HG02943 (cell line): ENCODE measurements at regions not wholly inside any gene's neighbourhood (a gene's known extent, or its start where the extent isn't known, plus 50 kb on each side); places are given as distances from the start of the nearest gene placed in this dataset.
A peak's percentile ranks its signal among the peaks of the same experiment; 100 is the strongest.

Experiments used
- ATAC-seq: cut with Tn5 transposase; IDR thresholded peaks from one replicate; pipeline ENCODE4 v1.9.1; 2021; ENCODE audit warnings: mild to moderate bottlenecking, low read depth, moderate library complexity; ENCODE audit not compliant: unreplicated experiment

DNA sequence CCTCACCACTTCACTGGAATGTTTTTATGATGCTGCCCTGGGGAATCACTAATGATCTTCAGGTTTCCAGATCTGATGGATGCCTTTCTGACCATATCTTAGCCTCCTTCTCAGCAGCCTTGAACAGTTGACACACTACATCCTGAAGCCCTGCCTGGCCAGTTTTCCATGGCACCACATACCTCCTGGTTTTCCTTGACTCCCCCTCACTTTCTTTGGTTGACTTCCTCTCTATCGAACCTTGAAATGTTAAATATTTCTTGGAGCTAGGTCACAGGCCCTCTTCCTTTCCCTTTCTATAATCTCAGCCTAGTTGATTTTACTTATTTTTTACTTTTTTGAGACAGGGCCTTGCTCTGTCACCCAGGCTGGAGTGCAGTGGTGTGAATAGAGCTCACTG is 108.8 kb upstream of the CDK1 start:
- ATAC-seq, result no peak

DNA sequence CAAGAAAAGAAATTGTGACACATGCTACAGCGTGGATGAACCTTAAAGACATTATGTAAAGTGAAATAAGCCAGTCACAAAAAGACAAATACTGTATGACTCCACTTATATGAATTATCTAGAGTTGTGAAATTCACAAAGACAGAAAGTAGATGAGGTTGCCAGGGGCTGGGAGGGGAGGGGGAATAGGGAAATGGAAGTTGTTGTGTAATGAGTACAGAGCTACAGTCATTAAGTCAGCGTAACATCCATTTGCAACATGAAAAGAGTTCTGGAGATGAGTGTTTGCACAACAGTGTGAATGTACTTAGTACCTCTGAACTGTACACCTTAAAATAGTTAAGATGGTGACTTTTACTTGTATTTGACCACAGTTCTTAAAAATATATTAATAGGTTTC is 112.1 kb upstream of the CDK1 start:
- no peak for ATAC-seq

DNA sequence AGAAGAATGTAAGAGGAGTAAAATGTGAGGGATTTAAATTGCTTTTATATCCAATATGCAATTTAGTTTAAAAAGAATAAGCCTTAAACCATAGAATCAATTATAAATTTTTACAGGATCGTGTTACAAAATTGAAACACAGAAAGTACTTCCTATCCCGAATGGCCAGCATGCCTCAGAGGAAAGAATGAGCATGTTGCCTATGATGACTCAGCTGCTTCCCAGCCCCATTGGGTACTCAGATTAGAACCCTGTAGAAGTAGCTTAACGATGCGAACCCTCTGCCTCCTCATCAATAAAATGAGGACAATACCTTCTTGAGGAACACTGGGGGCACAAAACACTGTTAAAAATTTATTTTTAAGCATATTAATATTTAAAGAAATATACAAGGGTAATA is 113.4 kb upstream of the CDK1 start:
- no peak for ATAC-seq

DNA sequence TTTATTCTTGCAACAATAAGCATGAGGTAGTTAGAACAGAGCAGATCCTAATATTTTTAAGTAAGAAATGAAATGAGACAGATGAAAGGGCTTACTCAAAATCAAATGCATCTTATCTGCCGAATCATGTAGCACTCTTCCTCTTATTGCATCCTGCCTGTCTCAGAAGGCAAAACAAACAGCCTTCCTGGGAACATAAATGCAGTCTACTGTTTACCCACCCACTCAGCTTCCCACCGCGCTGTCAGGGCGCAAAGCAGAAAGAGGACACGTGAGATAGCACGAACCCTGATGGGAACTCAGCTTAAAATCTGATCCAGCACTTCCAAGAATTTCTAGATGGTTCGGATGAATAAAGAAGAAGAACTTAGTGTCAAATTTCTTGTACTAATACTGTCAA is 114.4 kb upstream of the CDK1 start:
- ATAC-seq, result no peak

DNA sequence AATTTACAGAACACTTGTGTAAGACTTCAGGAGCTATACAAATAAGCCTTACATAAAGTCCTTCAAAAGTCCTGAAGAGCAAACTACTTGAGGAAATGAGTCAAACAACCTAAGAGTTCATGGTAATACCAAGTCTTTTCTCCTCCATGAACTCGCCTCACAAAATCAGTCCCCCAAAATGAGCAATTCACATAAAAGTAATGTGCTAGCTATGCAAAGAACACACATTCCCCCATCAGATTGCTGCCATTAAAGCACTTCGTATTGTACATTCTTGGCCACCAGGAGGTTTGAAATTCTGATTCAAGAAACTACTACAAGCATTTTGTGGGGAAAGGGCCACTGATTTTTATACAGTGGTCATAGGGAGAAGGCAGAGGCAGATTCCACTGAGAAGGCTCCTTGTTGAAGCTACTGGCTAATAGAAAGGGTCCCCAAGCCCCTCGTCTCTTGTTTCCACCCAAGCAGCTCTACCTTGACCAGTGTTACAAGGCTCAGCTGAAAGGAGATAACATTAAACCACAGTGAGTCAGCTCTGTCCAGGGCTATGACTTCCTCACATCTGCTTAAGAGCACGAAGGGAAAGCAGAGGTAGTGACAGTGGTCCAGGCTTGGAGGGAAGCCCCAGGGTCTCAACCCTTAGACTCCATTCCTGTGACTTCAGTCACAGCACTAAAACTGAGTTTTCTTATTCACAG is 115.2 kb upstream of the CDK1 start:
- ATAC-seq, result no peak

DNA sequence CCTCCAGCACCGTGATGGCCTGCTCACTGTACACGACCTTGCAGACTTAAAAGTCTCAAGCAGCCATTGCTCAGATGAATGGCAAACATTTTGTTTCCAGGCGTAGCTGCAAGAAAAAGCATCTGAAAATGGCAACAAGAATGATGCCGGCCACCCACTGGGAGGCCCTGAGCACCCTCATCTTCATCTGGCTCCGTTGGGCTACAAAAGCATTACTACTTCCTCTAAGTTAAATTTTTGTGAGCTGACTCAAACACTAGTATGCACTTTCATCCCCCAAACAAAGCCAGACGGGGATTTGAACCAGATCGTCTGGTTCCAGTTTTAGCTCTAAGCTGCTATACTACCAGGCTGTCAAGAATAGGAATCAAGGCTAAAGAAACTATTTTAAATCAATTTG is 116.6 kb upstream of the CDK1 start:
- ATAC-seq, result no peak

DNA sequence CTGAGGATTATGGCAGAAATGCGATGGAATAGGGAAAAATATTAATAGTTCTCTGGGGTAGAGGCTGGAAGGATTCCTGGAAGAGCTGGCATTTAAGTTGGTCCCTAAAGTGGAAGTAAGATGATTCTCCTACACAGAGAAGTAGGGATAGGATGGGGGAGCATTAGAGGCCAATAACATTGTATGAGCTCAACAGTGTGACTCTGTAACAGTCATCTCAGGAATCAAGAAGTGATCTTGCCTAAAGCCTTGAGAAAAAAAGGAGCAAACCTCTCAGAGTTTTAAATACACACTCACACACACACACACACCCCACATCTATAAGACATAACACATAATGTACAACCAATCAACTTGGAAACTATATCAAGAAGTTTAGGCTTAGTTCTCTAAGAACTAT is 117.7 kb upstream of the CDK1 start:
- no peak for ATAC-seq

DNA sequence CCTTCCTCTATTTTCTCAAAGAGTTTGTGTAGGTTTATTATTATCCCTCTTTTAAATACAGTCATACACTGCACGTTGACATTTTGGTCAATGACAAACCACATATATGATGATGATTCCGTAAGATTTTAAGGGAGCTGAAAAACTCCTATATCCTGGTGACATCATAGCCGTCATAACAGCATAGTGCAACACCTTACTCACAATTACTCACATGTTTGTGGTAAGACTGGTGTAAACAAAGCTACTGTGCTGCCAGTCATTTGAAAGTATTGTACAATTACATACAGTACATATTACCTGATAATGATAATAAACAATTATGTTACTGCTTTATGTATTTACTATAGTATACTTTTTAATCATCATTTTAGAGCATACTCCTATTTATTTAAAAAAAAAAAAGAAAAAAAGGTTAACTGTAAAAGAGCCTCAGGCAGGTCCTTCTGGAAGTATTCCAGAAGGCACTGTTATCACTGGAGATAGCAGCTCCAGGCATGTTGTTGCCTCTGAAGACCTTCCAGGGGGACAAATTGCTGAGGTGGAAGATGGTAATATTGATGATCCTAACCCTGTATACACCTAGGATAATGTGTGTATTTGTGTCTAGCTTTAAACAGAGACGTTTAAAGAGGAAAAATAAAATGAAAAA is 123.3 kb upstream of the CDK1 start:
- ATAC-seq, result no peak

- peak; percentile 95 for ATAC-seq
Measured at GRCh38 chr10:60652628-60653027, 125.7 kb upstream of the CDK1 start.

GRCh38 chr10:60650378-60650800 is 127.9 kb upstream of the CDK1 start:
- no peak for ATAC-seq

DNA sequence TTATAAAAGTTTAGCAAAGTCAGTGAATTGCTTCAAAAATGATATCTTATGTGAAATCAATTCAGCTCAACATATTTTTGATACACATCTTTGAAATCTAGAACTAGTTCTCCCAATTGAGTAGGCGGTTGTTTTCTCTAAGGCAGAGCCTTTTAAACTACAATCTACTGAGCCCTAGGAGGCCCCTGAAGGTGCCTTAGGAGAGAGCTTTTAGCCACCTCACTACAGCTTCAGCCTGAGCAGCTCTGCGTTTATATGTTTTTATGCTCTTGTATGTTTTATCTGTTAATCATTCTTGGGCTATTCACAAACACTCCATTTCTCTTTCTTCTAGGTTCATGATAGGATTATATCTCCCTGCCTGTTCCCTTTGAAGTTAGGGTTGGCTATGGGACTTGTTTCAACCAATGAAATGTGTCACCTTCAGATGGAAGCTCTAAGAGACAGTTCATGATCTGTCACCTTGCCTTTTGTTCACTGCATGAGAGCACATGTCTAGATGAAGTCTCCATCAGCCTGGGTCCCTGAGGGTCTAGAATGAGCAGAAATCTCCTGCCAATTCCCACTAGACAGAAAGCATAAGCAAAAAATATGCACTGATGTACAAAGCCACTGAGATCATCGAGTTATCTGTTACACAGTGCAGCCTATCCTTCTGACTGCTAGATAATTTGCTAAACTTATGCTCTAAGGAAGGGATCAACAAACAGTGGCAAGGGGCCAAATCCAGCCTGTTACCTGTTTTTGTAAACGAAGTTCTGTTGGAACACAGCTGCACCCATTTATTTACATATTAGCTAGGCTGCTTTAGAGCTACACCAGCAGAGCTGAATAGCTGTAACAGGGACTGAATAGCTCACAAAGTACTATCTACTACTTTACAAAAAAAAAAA is 128.5 kb upstream of the CDK1 start:
- no peak for ATAC-seq

GRCh38 chr10:60648761-60649160 is 129.5 kb upstream of the CDK1 start:
- no peak for ATAC-seq

DNA sequence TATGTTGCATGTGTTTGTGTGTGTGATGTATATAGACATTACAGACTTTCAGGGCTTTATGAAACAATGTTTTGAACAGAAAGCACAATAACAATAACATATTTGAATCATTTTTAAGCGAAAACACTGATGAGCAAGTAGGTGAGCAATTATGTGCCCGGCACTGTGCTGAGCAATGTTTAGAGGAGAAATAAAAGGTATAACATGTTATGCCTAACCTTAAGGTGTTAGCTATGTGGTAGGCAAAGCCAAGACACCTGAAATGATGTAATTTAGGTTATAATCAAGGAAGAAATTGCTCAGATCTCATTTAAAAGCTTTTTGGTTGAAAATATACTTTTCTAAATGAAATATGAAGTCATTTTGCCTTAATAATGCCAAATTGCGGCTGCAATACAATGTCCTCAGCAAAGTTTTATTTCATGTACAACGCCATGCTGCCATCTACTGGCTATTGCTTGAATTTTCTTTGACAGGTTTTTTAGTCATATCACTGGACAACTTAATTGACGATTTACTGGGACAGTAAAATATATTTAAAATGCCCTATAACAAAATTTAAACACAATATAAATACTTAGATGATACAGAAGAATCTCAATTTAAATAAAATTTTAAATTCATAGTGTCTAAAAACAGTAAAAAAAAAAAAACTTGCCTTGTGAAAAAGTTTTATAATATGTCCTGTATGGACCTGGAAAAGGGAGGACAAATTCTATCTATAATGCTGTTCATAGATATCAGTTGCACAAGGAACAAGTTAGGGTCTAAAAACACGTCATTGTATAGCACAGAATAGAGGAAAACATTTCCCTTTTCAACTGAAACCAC is 131.1 kb upstream of the CDK1 start:
- peak; percentile 72 for ATAC-seq

DNA sequence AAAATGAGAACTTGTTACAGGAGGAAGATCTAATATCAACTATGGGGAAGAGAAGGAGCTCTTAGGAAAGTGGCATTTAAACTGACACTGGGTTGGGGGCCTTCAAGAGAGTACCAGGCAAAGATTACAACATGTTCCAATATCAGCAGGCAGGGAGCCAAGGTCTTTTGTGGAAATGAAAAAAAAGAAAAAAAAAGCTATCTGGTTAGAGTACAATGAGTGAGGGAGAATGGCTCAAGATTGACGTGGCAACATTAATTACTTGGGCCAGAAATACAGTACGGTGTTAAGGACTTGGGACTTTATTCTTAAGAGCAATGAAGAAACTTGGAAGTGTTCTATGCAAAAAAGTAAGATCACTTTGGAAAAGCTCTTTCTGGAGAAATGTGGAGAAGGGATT is 132.3 kb upstream of the CDK1 start:
- no peak for ATAC-seq

DNA sequence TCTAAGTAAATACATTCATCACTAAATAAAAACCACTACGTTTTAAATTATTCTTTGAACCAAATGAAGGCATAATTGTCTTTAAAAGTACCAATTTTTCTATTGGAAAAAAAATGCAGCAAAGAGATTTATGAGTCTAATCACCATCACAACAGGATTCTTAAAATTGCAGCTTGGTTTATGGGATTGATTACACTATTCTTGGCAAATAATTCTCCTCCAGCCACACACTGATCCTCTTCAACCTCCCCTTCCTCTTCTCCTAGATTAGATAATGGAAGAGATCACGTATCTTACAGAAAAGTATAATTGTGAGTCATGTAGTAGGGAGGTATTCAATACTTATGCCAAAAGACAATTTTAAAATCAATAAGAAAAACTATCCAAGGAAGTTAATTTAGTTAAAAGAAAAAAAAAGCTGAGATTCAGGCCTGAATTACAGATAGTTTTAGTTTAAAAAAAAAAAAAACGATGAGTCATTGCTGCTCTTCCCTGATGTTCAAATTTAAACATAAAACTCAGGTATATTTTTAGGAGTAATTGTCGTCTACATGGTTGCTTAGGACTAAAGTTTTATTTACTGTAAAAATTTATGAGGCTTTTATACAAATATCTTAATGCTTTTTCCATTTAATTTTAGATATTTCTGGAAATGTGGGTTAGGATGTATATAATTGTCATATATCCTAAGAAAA is 133.7 kb upstream of the CDK1 start:
- ATAC-seq, result no peak

- ATAC-seq, result no peak
Measured at GRCh38 chr10:60643874-60644273, 134.4 kb upstream of the CDK1 start.

- ATAC-seq, result no peak
Measured at GRCh38 chr10:60629332-60629731, 148.9 kb upstream of the CDK1 start.

- no peak for ATAC-seq
Measured at GRCh38 chr10:60627778-60628748, 150.2 kb upstream of the CDK1 start.

DNA sequence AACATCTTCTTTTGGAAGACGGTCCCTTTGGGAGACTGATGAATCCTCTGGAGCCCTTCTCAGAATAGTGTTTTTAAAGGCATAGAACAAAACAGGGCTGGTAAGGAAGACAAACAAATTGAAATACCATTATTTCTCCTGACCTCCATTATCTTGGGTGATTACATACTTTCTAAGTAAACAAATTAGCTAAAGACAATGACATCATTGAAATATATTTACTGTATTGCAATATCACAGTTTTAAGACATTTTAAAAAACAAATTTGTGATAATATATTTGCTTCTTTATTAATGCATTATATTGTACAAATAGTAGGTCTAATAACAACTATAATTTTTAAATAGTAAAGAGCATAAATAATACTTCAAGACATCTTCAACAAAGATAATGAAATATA is 152.2 kb upstream of the CDK1 start:
- no peak for ATAC-seq
